ENCODE measurements at regions not wholly inside any gene's neighbourhood (a gene's known extent, or its start where the extent isn't known, plus 50 kb on each side); places are given as distances from the start of the nearest gene placed in this dataset.

DNA sequence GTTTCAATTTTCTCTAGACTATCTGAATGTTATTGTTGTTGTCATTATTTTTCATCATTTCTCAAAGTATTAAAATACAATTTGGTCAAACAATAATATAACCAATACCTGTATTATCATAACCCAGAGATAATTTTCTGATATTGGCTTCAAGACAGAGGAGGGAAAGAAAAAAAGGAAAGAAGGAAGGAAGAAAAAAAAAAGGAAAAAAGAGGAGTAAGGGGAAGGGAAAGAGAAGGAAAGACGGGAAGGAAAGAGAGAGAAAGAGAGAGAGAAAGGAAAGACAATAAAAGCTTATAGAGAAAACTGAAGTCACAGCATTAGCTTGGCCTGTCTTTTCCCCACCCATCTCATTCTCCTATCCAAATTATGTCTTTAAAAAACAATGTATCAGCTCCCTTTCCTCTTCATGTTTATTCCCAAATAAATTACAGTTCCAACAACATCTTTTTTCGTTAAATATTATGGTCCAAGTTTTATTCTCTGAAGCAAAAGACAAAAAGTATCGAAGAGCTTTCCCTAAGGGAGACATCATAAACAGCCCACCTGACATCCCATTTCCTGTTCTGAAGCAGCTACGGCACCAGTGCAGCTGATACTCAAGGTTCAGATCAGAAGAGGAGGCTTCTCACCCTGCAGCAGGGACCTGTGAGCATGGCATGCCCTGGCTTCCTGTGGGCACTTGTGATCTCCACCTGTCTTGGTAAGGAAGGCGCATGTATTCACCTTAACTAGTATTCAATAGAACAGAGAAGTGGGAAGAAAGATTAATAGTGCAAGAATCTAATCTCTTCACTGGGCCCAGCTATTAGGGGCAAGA is 308.3 kb downstream of the DAD1 start:
- TF ChIP-seq POLR2AphosphoS5 (IDR thresholded peaks at IDR 0.05; ENCODE audit: low read depth, low read length) (no peak), SIN3A (IDR thresholded peaks at IDR 0.05; ENCODE audit: borderline replicate concordance, insufficient read depth, low read depth, low read length) (no peak), TCF7L2 (IDR thresholded peaks at IDR 0.05; ENCODE audit: low read depth, low read length) (no peak)
- TF ChIP-seq, protein P1, sequence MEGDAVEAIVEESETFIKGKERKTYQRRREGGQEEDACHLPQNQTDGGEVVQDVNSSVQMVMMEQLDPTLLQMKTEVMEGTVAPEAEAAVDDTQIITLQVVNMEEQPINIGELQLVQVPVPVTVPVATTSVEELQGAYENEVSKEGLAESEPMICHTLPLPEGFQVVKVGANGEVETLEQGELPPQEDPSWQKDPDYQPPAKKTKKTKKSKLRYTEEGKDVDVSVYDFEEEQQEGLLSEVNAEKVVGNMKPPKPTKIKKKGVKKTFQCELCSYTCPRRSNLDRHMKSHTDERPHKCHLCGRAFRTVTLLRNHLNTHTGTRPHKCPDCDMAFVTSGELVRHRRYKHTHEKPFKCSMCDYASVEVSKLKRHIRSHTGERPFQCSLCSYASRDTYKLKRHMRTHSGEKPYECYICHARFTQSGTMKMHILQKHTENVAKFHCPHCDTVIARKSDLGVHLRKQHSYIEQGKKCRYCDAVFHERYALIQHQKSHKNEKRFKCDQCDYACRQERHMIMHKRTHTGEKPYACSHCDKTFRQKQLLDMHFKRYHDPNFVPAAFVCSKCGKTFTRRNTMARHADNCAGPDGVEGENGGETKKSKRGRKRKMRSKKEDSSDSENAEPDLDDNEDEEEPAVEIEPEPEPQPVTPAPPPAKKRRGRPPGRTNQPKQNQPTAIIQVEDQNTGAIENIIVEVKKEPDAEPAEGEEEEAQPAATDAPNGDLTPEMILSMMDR (IDR thresholded peaks at IDR 0.05), result no peak
- TF ChIP-seq, protein P2, sequence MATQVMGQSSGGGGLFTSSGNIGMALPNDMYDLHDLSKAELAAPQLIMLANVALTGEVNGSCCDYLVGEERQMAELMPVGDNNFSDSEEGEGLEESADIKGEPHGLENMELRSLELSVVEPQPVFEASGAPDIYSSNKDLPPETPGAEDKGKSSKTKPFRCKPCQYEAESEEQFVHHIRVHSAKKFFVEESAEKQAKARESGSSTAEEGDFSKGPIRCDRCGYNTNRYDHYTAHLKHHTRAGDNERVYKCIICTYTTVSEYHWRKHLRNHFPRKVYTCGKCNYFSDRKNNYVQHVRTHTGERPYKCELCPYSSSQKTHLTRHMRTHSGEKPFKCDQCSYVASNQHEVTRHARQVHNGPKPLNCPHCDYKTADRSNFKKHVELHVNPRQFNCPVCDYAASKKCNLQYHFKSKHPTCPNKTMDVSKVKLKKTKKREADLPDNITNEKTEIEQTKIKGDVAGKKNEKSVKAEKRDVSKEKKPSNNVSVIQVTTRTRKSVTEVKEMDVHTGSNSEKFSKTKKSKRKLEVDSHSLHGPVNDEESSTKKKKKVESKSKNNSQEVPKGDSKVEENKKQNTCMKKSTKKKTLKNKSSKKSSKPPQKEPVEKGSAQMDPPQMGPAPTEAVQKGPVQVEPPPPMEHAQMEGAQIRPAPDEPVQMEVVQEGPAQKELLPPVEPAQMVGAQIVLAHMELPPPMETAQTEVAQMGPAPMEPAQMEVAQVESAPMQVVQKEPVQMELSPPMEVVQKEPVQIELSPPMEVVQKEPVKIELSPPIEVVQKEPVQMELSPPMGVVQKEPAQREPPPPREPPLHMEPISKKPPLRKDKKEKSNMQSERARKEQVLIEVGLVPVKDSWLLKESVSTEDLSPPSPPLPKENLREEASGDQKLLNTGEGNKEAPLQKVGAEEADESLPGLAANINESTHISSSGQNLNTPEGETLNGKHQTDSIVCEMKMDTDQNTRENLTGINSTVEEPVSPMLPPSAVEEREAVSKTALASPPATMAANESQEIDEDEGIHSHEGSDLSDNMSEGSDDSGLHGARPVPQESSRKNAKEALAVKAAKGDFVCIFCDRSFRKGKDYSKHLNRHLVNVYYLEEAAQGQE (IDR thresholded peaks at IDR 0.05; ENCODE audit: insufficient read depth in 1 of 2, low read depth in 2 of 2, low read length in 1 of 2), result no peak
